Keratinocyte (primary cell): ENCODE measurements at regions not wholly inside any gene's neighbourhood (a gene's known extent, or its start where the extent isn't known, plus 50 kb on each side); places are given as distances from the start of the nearest gene placed in this dataset.

ENCODE experiments used
- CTCF ChIP-seq, 3 experiments: IDR thresholded peaks in 1 of 3; conservative IDR thresholded peaks in 1 of 3; optimal IDR thresholded peaks in 1 of 3; 2 replicates in 2 of 3; 3 replicates in 1 of 3; pipeline versions ENCODE3 to v1.5.1; 2011; ENCODE audit warnings: low read length in 3 of 3, mild to moderate bottlenecking in 3 of 3, moderate library complexity in 2 of 3, control low read depth in 1 of 3, inconsistent platforms in 1 of 3; ENCODE audit not compliant: insufficient read depth in 2 of 3; ENCODE audit errors: extremely low read depth in 1 of 3
- EZH2 ChIP-seq: IDR thresholded peaks from one replicate; pipeline ENCODE4 v1.6.1; 2012; ENCODE audit warnings: inconsistent platforms, mild to moderate bottlenecking, low read length, moderate library complexity

- TF ChIP-seq CTCF (optimal IDR thresholded peaks at IDR 0.05 in 1 of 3, IDR thresholded peaks at IDR 0.05 in 1 of 3, conservative IDR thresholded peaks at IDR 0.05 in 1 of 3; ENCODE audit: extremely low read depth in 1 of 3, insufficient read depth in 2 of 3, low read length in 3 of 3) (no peak), EZH2 (no peak)
These were observed 154.9 kb upstream of the KL start for GRCh38 chr13:32861304-32861703.
